ENCODE measurements at regions not wholly inside any gene's neighbourhood (a gene's known extent, or its start where the extent isn't known, plus 50 kb on each side); places are given as distances from the start of the nearest gene placed in this dataset.

DNA sequence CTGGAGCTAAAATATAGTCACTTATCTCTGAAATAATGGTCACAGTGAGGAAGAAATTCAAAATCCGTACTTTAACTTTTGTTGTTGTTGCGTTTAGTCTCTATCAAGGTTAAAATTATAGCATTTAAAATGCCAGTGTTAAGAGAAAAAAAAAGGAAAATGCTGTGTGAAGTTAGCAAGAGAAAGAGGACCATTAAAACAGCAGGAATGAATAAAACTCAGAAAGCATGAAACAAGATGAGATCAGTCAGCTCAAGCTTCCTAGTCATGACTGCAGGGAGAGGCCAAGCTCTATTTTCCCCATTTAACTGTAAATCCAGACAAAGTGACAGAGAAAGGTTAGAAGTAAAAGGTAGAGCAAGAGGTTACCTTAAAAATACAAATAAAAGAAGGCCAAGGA is 281.7 kb upstream of the ATP5MC3 start:
- H2AFZ ChIP-seq (ENCODE audit: low read depth, low read length): no peak overlapping the region
- H3K9ac ChIP-seq (replicated peaks; ENCODE audit: extremely low read depth, insufficient read depth, low read length): no peak overlapping the region
- no TSS peak for BruUV-seq (replicated peaks)
- DNase-seq (ENCODE audit: low read depth, low spot score) (no peak), FAIRE-seq (no peak)
- H3K79me2 ChIP-seq (ENCODE audit: control insufficient read depth, insufficient read depth, low read length): no peaks in the 10 kb centered on the region
- no peak overlapping the region for H3K4me3 ChIP-seq (replicated peaks in 1 of 3; ENCODE audit: insufficient read depth in 1 of 3, low read depth in 1 of 3, low read length in 3 of 3)
- ChIA-PET CTCF (no interaction called here), POLR2A (no interaction called here)
- H3K9me1 ChIP-seq (replicated peaks; ENCODE audit: control insufficient read depth, extremely low read depth, insufficient read depth, low read length): no peaks in the 10 kb centered on the region
- no peak for TF ChIP-seq POLR2AphosphoS5 (IDR thresholded peaks at IDR 0.05; ENCODE audit: insufficient read depth, low read depth, low read length)
- TF ChIP-seq MAX (IDR thresholded peaks at IDR 0.05; ENCODE audit: insufficient read depth, insufficient read length): no peak
- TF ChIP-seq GATA2 (IDR thresholded peaks at IDR 0.05; ENCODE audit: insufficient read depth, insufficient read length, low read depth, low read length): no peak
- no peak for TF ChIP-seq EZH2 (IDR thresholded peaks at IDR 0.05; ENCODE audit: borderline replicate concordance, low read depth, low read length, severe bottlenecking)
- TF ChIP-seq FOS (IDR thresholded peaks at IDR 0.05; ENCODE audit: borderline replicate concordance, insufficient read depth, low read length): no peak
- TF ChIP-seq POLR2A (IDR thresholded peaks at IDR 0.05; ENCODE audit: low read depth, low read length): no peak
- no peak for TF ChIP-seq MYC (IDR thresholded peaks at IDR 0.05; ENCODE audit: low read depth, low read length)
- TF ChIP-seq, protein P1, sequence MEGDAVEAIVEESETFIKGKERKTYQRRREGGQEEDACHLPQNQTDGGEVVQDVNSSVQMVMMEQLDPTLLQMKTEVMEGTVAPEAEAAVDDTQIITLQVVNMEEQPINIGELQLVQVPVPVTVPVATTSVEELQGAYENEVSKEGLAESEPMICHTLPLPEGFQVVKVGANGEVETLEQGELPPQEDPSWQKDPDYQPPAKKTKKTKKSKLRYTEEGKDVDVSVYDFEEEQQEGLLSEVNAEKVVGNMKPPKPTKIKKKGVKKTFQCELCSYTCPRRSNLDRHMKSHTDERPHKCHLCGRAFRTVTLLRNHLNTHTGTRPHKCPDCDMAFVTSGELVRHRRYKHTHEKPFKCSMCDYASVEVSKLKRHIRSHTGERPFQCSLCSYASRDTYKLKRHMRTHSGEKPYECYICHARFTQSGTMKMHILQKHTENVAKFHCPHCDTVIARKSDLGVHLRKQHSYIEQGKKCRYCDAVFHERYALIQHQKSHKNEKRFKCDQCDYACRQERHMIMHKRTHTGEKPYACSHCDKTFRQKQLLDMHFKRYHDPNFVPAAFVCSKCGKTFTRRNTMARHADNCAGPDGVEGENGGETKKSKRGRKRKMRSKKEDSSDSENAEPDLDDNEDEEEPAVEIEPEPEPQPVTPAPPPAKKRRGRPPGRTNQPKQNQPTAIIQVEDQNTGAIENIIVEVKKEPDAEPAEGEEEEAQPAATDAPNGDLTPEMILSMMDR (IDR thresholded peaks at IDR 0.05; ENCODE audit: extremely low read depth in 1 of 2, insufficient read depth in 1 of 2, low read depth in 1 of 2, low read length in 2 of 2): no peak
- TF ChIP-seq JUN (IDR thresholded peaks at IDR 0.05; ENCODE audit: borderline replicate concordance, insufficient read depth, insufficient read length, low read depth): no peak
- H4K20me1 ChIP-seq (replicated peaks; ENCODE audit: control insufficient read depth, extremely low read depth, insufficient read depth, low read length): no peaks in the 10 kb centered on the region
- no peaks in the 10 kb centered on the region for H3K27me3 ChIP-seq (ENCODE audit: control insufficient read depth in 2 of 2, insufficient read depth in 2 of 2, low read length in 2 of 2)
- H3K36me3 ChIP-seq (ENCODE audit: control insufficient read depth in 2 of 2, extremely low read depth in 1 of 2, insufficient read depth in 2 of 2, low read length in 2 of 2): no peaks in the 10 kb centered on the region
- intact Hi-C loops (cut with micrococcal nuclease) (no loop called here), dilution Hi-C loops (cut with MboI; ENCODE audit: extremely low pct_ligation_motif_present, low sequenced_read_pairs) (no loop called here)
- no peak overlapping the region for H3K27ac ChIP-seq (ENCODE audit: insufficient read depth, low read depth, low read length)
- H3K9me3 ChIP-seq (replicated peaks; ENCODE audit: control insufficient read depth, insufficient read depth, low read length): no peaks in the 10 kb centered on the region
- H3K4me1 ChIP-seq (ENCODE audit: control insufficient read depth, extremely low read depth, insufficient read depth, low read length): no peaks in the 10 kb centered on the region
- no peak overlapping the region for H3K4me2 ChIP-seq (ENCODE audit: insufficient read depth, low read length)

Data from endothelial cell of umbilical vein (primary cell).